Mesendoderm (in vitro differentiated cells): ENCODE measurements at regions not wholly inside any gene's neighbourhood (a gene's known extent, or its start where the extent isn't known, plus 50 kb on each side); places are given as distances from the start of the nearest gene placed in this dataset.

Source experiments
- DNase-seq: peaks from one replicate; pipeline ENCODE4 v3.0.0; 2013
- H2AK5ac ChIP-seq: 2 replicates; pipeline ENCODE4 v1.6.1; 2013; ENCODE audit warnings: low read length, inconsistent platforms
- H2BK120ac ChIP-seq: 2 replicates; pipeline ENCODE4 v1.6.1; 2013; ENCODE audit warnings: low read depth, mild to moderate bottlenecking, low read length, moderate library complexity, mixed read lengths
- H2BK15ac ChIP-seq: replicated peaks from 2 replicates; pipeline ENCODE4 v1.6.1; 2013; ENCODE audit warnings: low read depth, mild to moderate bottlenecking, moderate library complexity
- H2BK5ac ChIP-seq: 2 replicates; pipeline ENCODE4 v1.6.1; 2013; ENCODE audit warnings: low read length, inconsistent platforms
- H3K18ac ChIP-seq: 2 replicates; pipeline ENCODE4 v1.6.1; 2013; ENCODE audit warnings: mild to moderate bottlenecking, low read length, mixed read lengths
- H3K23ac ChIP-seq: one replicate; pipeline ENCODE4 v1.6.1; 2013; ENCODE audit warnings: low read length
- H3K27ac ChIP-seq: 2 replicates; pipeline ENCODE4 v1.5.1; 2013; ENCODE audit warnings: low read depth, mild to moderate bottlenecking, inconsistent platforms, low read length, moderate library complexity
- H3K27me3 ChIP-seq: 2 replicates; pipeline ENCODE4 v1.6.1; 2013; ENCODE audit warnings: low read length, control low read depth, mild to moderate bottlenecking, inconsistent platforms; ENCODE audit not compliant: insufficient read depth, poor library complexity
- H3K36me3 ChIP-seq: 2 replicates; pipeline ENCODE4 v1.6.1; 2013; ENCODE audit warnings: low read length, inconsistent platforms; ENCODE audit not compliant: control insufficient read depth, insufficient read depth
- H3K4ac ChIP-seq: one replicate; pipeline ENCODE4 v1.6.1; 2013; ENCODE audit warnings: low read depth, mild to moderate bottlenecking, low read length, moderate library complexity
- H3K4me1 ChIP-seq: 2 replicates; pipeline ENCODE4 v1.6.1; 2013; ENCODE audit warnings: low read depth, low read length, inconsistent platforms; ENCODE audit not compliant: control insufficient read depth
- H3K4me2 ChIP-seq: 2 replicates; pipeline ENCODE4 v1.6.1; 2013; ENCODE audit warnings: low read length
- H3K4me3 ChIP-seq: 2 replicates; pipeline ENCODE4 v1.5.1; 2013; ENCODE audit warnings: mild to moderate bottlenecking, low read length
- H3K56ac ChIP-seq: one replicate; pipeline ENCODE4 v1.6.1; 2013; ENCODE audit warnings: low read length
- H3K79me1 ChIP-seq: 2 replicates; pipeline ENCODE4 v1.6.1; 2013; ENCODE audit warnings: low read length, inconsistent platforms
- H3K79me2 ChIP-seq: 2 replicates; pipeline ENCODE4 v1.6.1; 2013; ENCODE audit warnings: mild to moderate bottlenecking, low read length; ENCODE audit not compliant: control insufficient read depth, insufficient read depth
- H3K9ac ChIP-seq: 2 replicates; pipeline ENCODE4 v1.6.1; 2013; ENCODE audit warnings: low read length, inconsistent platforms
- H4K5ac ChIP-seq: one replicate; pipeline ENCODE4 v1.6.1; 2013; ENCODE audit warnings: low read length
- H4K8ac ChIP-seq: one replicate; pipeline ENCODE4 v1.6.1; 2013; ENCODE audit warnings: low read depth, mild to moderate bottlenecking, control low read depth, low read length, moderate library complexity
- WGBS: extraction: QIAGEN DNeasy Blood & Tissue Kit; methylation state at CpG from one replicate; pipeline ENCODE4 v1.1.7; 2013; ENCODE audit warnings: low lambda C conversion rate, missing lambda C conversion rate; ENCODE audit not compliant: insufficient coverage; ENCODE audit errors: extremely low coverage; 5-methylcytosine and 5-hydroxymethylcytosine counted together

DNA sequence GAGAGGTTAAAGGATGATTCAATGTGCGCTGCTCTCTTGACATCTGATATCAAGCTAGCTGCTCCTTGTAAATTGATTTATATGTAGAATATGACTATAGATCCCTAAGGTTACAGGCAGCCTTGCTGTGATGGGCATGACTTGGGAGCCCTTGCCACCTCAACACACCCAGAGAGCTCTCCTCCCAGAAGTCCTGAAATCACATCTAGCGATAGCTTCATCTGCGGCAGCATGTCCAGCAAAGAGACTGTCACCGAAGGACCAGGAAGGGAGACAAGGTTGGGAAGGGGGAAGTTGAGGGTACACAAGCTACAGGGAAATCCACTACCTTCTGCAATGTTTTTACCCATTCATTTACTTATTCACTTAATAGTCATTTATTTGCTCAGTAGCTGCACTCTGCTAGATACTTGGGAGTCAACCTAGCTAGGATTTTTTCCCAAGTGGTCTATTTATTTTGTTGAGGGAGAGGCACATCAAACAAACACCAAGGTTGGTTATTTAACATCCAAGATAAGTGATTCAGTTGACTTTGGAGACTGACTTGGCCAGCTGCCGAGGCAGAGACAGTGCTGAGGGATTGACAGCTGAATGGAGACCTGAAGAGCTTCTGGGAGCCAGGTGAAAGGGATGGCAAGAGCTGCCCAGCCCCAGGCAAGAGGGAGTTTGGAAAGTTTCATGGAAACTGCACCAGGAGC is 205.8 kb upstream of the IL12A start:
- no peak overlapping the region for H3K23ac ChIP-seq
- no peak overlapping the region for H3K56ac ChIP-seq
- no peak overlapping the region for H2BK120ac ChIP-seq
- H3K79me2 ChIP-seq = peaks cover 4% of the 10 kb centered on the region
- no peak overlapping the region for H3K18ac ChIP-seq
- peaks cover 4% of the 10 kb centered on the region for H3K4me1 ChIP-seq
- H3K27ac ChIP-seq = no peak overlapping the region
- no peaks in the 10 kb centered on the region for H3K27me3 ChIP-seq
- no peak overlapping the region for H3K9ac ChIP-seq
- no peaks in the 10 kb centered on the region for H3K36me3 ChIP-seq
- H2AK5ac ChIP-seq = no peak overlapping the region
- no peak overlapping the region for H3K4ac ChIP-seq
- H4K5ac ChIP-seq = no peak overlapping the region
- no peak overlapping the region for H3K4me2 ChIP-seq
- H3K79me1 ChIP-seq = peaks cover 13% of the 10 kb centered on the region
- H3K4me3 ChIP-seq = no peak overlapping the region
- WGBS = no CpG with 5 or more reads among the region's 5 CpGs
- DNase-seq = no peak
- no peak overlapping the region for H2BK5ac ChIP-seq
- no peak overlapping the region for H4K8ac ChIP-seq
- no peak overlapping the region for H2BK15ac ChIP-seq

DNA sequence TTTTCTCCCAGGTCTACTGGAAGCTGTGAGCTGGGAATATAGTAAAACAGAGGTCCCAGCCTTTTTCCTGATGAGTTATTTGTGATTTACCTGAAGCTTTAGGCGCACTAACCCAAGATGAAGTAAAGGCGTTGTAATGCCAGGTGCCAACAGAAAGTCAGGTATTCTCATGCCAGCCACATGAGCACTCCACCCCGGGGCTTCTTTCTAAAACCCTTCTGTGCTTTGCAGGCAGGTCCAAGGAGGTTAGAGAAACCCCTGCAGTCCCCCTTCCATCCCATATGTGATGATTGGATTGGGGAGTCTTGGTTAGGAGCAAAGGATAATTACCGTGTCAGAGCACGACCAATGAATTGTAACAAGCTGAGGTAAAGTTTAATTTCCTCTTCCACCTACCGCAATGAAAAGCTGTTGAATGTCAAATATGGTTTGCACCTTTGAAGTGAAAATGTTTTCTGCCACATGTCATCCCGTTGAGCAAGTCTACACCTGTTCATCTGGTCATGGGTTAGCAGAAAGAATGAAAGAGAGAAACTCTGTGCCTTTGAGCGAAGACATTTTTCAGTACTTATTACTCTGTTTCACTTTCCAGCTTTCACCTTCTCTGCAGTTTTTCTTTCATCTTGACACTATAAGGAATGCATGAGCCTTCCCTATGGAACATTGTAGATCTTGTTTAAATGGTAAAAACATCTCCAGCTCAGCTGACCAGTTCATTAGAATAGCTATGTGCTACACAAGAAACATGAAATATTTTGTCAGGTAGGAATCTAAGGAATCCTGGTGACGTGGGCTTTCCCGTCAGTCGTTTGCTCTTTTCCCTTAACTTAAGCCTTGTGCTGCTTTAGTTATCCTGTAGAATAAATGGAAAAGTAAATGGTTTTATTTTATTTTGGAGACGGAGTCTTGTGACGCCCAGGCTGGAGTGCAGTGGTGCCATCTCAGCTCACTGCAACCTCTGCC is 204.6 kb upstream of the IL12A start:
- Histone ChIP-seq H3K9ac (no peak overlapping the region), H3K4ac (no peak overlapping the region), H3K23ac (no peak overlapping the region), H3K79me2 (peaks cover 4% of the 10 kb centered on the region), H3K18ac (no peak overlapping the region), H2AK5ac (no peak overlapping the region), H3K79me1 (peaks cover 10% of the 10 kb centered on the region), H3K56ac (no peak overlapping the region), H3K36me3 (no peaks in the 10 kb centered on the region), H4K5ac (no peak overlapping the region), H2BK120ac (no peak overlapping the region), H3K4me2 (no peak overlapping the region), H2BK15ac (no peak overlapping the region), H3K4me1 (peaks cover 5% of the 10 kb centered on the region), H4K8ac (no peak overlapping the region), H3K27ac (no peak overlapping the region), H3K27me3 (no peaks in the 10 kb centered on the region), H2BK5ac (no peak overlapping the region), H3K4me3 (no peak overlapping the region)
- no peak for DNase-seq
- no CpG with 5 or more reads among the region's 13 CpGs for WGBS

DNA sequence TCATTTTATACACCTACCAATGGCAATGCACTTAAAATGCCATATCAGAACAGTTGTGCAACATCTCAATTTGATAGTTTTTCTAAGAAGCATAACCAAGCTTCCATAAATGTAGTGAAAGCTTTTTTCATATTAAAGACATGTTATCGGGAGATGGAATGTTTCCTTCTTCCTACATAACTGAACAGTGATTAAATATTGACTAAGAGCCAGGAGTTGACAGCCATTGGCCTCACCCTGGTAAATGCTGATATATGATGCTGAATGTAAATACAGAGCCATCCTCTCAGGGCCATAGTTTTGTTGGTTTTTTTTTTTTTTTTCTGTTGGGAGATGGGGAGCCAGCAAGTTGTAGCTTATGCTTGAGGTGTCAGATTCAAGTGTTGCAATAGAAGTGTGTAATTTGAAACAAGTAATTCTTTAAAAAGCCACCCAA is 203.3 kb upstream of the IL12A start:
- no CpG with 5 or more reads among the region's 1 CpG for WGBS
- Histone ChIP-seq H3K4me2 (no peak overlapping the region), H3K4me3 (no peak overlapping the region), H2BK5ac (no peak overlapping the region), H3K18ac (no peak overlapping the region), H3K56ac (no peak overlapping the region), H3K9ac (no peak overlapping the region), H3K4me1 (peaks cover 5% of the 10 kb centered on the region), H3K27me3 (no peaks in the 10 kb centered on the region), H3K79me2 (peaks cover 4% of the 10 kb centered on the region), H2AK5ac (no peak overlapping the region), H2BK120ac (no peak overlapping the region), H3K79me1 (peaks cover 12% of the 10 kb centered on the region), H3K23ac (no peak overlapping the region), H3K4ac (no peak overlapping the region), H3K36me3 (no peaks in the 10 kb centered on the region), H4K8ac (no peak overlapping the region), H2BK15ac (no peak overlapping the region), H4K5ac (no peak overlapping the region), H3K27ac (no peak overlapping the region)
- DNase-seq = no peak

DNA sequence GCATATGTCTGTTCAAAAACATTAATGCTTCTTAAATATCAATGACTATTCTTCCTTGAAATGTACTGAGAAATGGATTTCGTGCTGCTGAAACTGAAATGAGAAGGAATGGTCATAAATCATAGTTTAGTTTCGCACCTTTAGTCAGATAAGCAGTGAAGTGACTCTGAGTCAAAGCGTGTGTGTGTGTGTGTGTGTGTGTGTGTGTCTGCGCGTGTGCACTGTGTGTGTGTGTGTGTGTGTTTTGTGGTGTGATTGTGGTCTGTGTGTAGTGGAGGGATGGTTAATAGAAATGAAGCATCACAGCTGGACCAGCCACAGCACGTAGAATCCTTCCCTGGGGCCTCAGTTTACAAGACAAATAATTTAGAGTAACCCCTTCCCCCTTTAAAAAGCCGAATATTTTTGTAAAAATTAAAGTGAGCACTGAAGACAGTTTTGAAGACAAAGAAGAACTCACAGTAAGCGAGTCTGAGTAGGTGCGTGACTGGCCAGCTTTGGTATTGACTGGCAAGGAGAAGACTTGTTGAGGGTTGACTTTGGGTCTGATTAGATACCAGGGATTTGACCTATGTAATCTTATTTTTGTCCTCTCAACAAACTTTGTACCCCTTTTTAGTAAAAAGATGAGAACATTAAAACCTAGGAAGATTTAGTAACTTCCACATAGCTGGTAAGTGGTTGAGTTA is 202.0 kb upstream of the IL12A start:
- Histone ChIP-seq H2BK5ac (no peak overlapping the region), H3K79me1 (peaks cover 5% of the 10 kb centered on the region), H2BK15ac (no peak overlapping the region), H3K9ac (no peak overlapping the region), H3K4me2 (no peak overlapping the region), H3K36me3 (no peaks in the 10 kb centered on the region), H3K23ac (no peak overlapping the region), H3K56ac (no peak overlapping the region), H4K5ac (no peak overlapping the region), H3K79me2 (no peaks in the 10 kb centered on the region), H3K18ac (no peak overlapping the region), H3K4ac (peak overlapping the region; percentile 6), H2AK5ac (no peak overlapping the region), H3K27me3 (no peaks in the 10 kb centered on the region), H2BK120ac (no peak overlapping the region), H3K4me3 (no peak overlapping the region), H4K8ac (no peak overlapping the region), H3K27ac (no peak overlapping the region), H3K4me1 (peaks cover 9% of the 10 kb centered on the region)
- no CpG with 5 or more reads among the region's 9 CpGs for WGBS
- DNase-seq = no peak

DNA sequence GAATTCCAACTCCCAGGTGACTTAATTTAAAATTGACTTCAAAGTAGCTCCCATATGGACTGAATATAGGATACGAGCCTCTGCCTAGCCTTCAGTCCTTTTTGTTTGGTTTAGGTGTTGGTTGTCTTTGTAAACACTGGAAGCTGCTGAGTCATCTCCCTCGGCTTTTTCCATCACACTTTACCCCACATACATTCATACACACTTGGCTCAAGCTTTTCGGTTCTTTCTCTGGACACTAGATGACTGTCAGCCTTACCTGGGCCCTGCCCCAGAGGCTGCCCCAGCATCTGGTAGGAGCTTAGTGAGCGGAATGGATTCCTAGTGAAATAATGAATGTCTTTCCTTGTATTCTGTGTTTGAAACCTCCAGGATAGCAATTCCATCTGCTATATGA is 201.5 kb upstream of the IL12A start:
- H3K4me3 ChIP-seq = no peak overlapping the region
- no peak overlapping the region for H3K56ac ChIP-seq
- no peaks in the 10 kb centered on the region for H3K36me3 ChIP-seq
- no peak overlapping the region for H3K23ac ChIP-seq
- H3K27ac ChIP-seq = peak overlapping the region; percentile 31
- no peak overlapping the region for H4K5ac ChIP-seq
- H3K4ac ChIP-seq = peak overlapping the region; percentile 55
- peaks cover 2% of the 10 kb centered on the region for H3K79me1 ChIP-seq
- H4K8ac ChIP-seq = no peak overlapping the region
- H3K4me1 ChIP-seq = peaks cover 9% of the 10 kb centered on the region
- no peak overlapping the region for H3K4me2 ChIP-seq
- no peak overlapping the region for H3K9ac ChIP-seq
- H2AK5ac ChIP-seq = no peak overlapping the region
- H3K18ac ChIP-seq = peak overlapping the region; percentile 99
- no CpG with 5 or more reads among the region's 4 CpGs for WGBS
- H2BK15ac ChIP-seq = no peak overlapping the region
- no peaks in the 10 kb centered on the region for H3K79me2 ChIP-seq
- DNase-seq = peak; percentile 64
- no peaks in the 10 kb centered on the region for H3K27me3 ChIP-seq
- H2BK5ac ChIP-seq = no peak overlapping the region
- peak overlapping the region; percentile 21 for H2BK120ac ChIP-seq
